B cell (primary cell): ENCODE measurements at regions not wholly inside any gene's neighbourhood (a gene's known extent, or its start where the extent isn't known, plus 50 kb on each side); places are given as distances from the start of the nearest gene placed in this dataset.

Experiments used
- ATAC-seq: fragments of 200-7000 bp; cut with Tn5 transposase; one replicate; pipeline ENCODE4 v1.10.0; 2021; ENCODE audit warnings: low read depth, mild to moderate bottlenecking, moderate number of reproducible peaks, moderate library complexity
- CTCF ChIA-PET: fragments of 350-600 bp; sonication (Branson Sonifier 250); formaldehyde crosslinking; loops from one replicate; lab custom pipeline; 2021; ENCODE audit warnings: antibody characterized with exemption, inconsistent platforms; lab: Charles Lee
- POLR2A ChIA-PET: fragments of 350-600 bp; sonication (Branson Sonifier 250); formaldehyde crosslinking; loops from one replicate; lab custom pipeline; 2021; ENCODE audit warnings: antibody characterized with exemption; lab: Charles Lee
- DNase-seq: peaks from one replicate; pipeline ENCODE4 v3.0.0; 2013
- H2AFZ ChIP-seq: 2 replicates; pipeline ENCODE4 v1.6.1; 2012; ENCODE audit warnings: mild to moderate bottlenecking, low read depth, low read length; ENCODE audit not compliant: insufficient read depth, poor library complexity, severe bottlenecking
- H3K27ac ChIP-seq, 2 donors: 1 replicate in 1 of 2; 2 replicates in 1 of 2; pipeline ENCODE4 v1.5.1; 2012 to 2013; ENCODE audit warnings: low read length in 2 of 2, mild to moderate bottlenecking in 2 of 2, moderate library complexity in 1 of 2
- H3K27me3 ChIP-seq, 4 experiments: fragments of 200-600 bp in 1 of 4; sonication (generic) in 1 of 4; replicated peaks in 1 of 4; 1 replicate in 2 of 4; 2 replicates in 2 of 4; pipeline versions ENCODE4 v1.6.1 to v1.7.0; 2013 to 2016; ENCODE audit warnings: low read length in 3 of 4, mild to moderate bottlenecking in 2 of 4, mixed read lengths in 1 of 4, moderate library complexity in 1 of 4; ENCODE audit not compliant: insufficient read depth in 4 of 4, control insufficient read depth in 3 of 4; ENCODE audit errors: control extremely low read depth in 1 of 4
- H3K36me3 ChIP-seq, 2 experiments: replicated peaks in 1 of 2; 1 replicate in 1 of 2; 2 replicates in 1 of 2; pipeline versions ENCODE4 v1.6.1 to v1.7.1; 2013; ENCODE audit warnings: low read length in 1 of 2; ENCODE audit not compliant: insufficient read depth in 2 of 2, control insufficient read depth in 1 of 2; ENCODE audit errors: control extremely low read depth in 1 of 2, extremely low read depth in 1 of 2
- H3K4me1 ChIP-seq, 2 donors: fragments of 200-600 bp in 1 of 2; sonication (generic) in 1 of 2; 1 replicate in 1 of 2; 2 replicates in 1 of 2; pipeline versions ENCODE4 v1.5.1 to v1.6.1; 2013 to 2017; ENCODE audit warnings: low read length in 2 of 2; ENCODE audit not compliant: control insufficient read depth in 2 of 2, insufficient read depth in 2 of 2
- H3K4me2 ChIP-seq: replicated peaks from 2 replicates; pipeline ENCODE3; 2012; ENCODE audit warnings: mild to moderate bottlenecking, low read depth, low read length; ENCODE audit not compliant: poor library complexity, severe bottlenecking
- H3K4me3 ChIP-seq, 5 experiments: fragments of 200-600 bp in 1 of 5; sonication (generic) in 1 of 5; 1 replicate in 3 of 5; 2 replicates in 2 of 5; pipeline versions ENCODE4 v1.5.1 to v1.7.0; 2011 to 2016; ENCODE audit warnings: low read length in 4 of 5, mild to moderate bottlenecking in 4 of 5, low read depth in 2 of 5, control low read depth in 1 of 5, moderate library complexity in 1 of 5; ENCODE audit not compliant: insufficient read depth in 1 of 5; ENCODE audit errors: control extremely low read depth in 1 of 5, extremely low read depth in 1 of 5
- H3K79me2 ChIP-seq: fragments of 200-600 bp; sonication (generic); one replicate; pipeline ENCODE4 v1.6.0; 2016; ENCODE audit warnings: low read length; ENCODE audit not compliant: control insufficient read depth, insufficient read depth
- H3K9ac ChIP-seq: fragments of 200-600 bp; sonication (generic); 2 replicates; pipeline ENCODE4 v1.6.1; 2017; ENCODE audit warnings: mild to moderate bottlenecking, low read length, moderate library complexity
- H3K9me3 ChIP-seq, 3 donors: one replicate each; pipeline versions ENCODE4 v1.6.1 to v1.7.1; 2013; ENCODE audit warnings: low read length in 2 of 3; ENCODE audit not compliant: control insufficient read depth in 2 of 3, insufficient read depth in 1 of 3; ENCODE audit errors: control extremely low read depth in 1 of 3
- H4K20me1 ChIP-seq: 2 replicates; pipeline ENCODE4 v1.6.0; 2012; ENCODE audit warnings: mild to moderate bottlenecking, low read length; ENCODE audit not compliant: insufficient read depth, control insufficient read depth, poor library complexity, severe bottlenecking
- H3K27ac Mint-ChIP-seq: one replicate; pipeline ENCODE4 v1.8.0; 2021; ENCODE audit warnings: mixed read lengths
- H3K27me3 Mint-ChIP-seq: one replicate; pipeline ENCODE4 v1.8.0; 2021; ENCODE audit warnings: mixed read lengths
- H3K4me1 Mint-ChIP-seq: one replicate; pipeline ENCODE4 v1.8.0; 2021; ENCODE audit warnings: mixed read lengths
- H3K4me3 Mint-ChIP-seq: one replicate; pipeline ENCODE4 v1.8.0; 2021; ENCODE audit warnings: mixed read lengths
- H3K9me3 Mint-ChIP-seq: one replicate; pipeline ENCODE4 v1.8.0; 2022; ENCODE audit warnings: mixed read lengths; ENCODE audit not compliant: insufficient read depth
- EZH2 ChIP-seq: IDR thresholded peaks from 2 replicates; pipeline ENCODE4 v1.6.1; 2012; ENCODE audit warnings: borderline replicate concordance, low read depth, mild to moderate bottlenecking, moderate library complexity, low read length; ENCODE audit not compliant: insufficient read depth, poor library complexity, severe bottlenecking
- WGBS: methylation state at CpG from one replicate; pipeline ENCODE4 v1.1.5; 2013; ENCODE audit warnings: missing lambda C conversion rate; ENCODE audit not compliant: insufficient coverage; 5-methylcytosine and 5-hydroxymethylcytosine counted together
- intact Hi-C: fragments of 100-400 bp; cut with micrococcal nuclease; formaldehyde crosslinking; loops from one replicate; pipeline ENCODE4 v1.10.0; 2022
- TF ChIP-seq, protein P1 (sequence below): fragments of 200-600 bp; IDR thresholded peaks from one replicate; pipeline ENCODE4 v1.8.0; 2022; ENCODE audit warnings: antibody characterized with exemption, mild to moderate bottlenecking

DNA sequence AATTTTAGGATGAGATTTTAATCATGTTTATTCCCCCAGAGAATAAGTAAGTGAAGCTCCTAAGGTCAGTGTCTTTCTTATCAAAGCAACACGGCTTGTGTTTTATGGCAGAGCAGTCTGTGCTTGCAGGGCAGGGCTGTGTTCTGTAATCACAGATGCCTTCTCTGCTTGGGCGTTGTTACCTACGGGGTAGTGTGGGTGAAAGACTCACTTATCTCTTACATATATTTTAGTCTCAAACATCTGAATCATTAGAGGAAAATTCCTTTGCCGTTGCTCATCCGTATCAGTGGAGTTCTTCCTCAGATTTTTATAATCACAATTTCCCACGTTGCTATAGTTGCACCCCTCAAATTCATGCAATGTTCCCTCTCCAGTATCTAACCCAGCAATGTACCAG is 271.7 kb upstream of the MEIS2 start:
- Histone ChIP-seq H3K4me2 (no peak overlapping the region), H3K79me2 (no peaks in the 10 kb centered on the region), H2AFZ (no peak overlapping the region), H4K20me1 (no peaks in the 10 kb centered on the region), H3K9me3 (no peaks in the 10 kb centered on the region), H3K4me3 (no peak overlapping the region), H3K4me1 (no peaks in the 10 kb centered on the region), H3K27me3 (no peaks in the 10 kb centered on the region), H3K36me3 (no peaks in the 10 kb centered on the region), H3K9ac (no peak overlapping the region), H3K27ac (no peak overlapping the region)
- H3K27me3 Mint-ChIP-seq, result no peaks in the 10 kb centered on the region
- intact Hi-C loops, result no loop called here
- CTCF ChIA-PET, result no interaction called here
- POLR2A ChIA-PET, result no interaction called here
- TF ChIP-seq, protein P1, sequence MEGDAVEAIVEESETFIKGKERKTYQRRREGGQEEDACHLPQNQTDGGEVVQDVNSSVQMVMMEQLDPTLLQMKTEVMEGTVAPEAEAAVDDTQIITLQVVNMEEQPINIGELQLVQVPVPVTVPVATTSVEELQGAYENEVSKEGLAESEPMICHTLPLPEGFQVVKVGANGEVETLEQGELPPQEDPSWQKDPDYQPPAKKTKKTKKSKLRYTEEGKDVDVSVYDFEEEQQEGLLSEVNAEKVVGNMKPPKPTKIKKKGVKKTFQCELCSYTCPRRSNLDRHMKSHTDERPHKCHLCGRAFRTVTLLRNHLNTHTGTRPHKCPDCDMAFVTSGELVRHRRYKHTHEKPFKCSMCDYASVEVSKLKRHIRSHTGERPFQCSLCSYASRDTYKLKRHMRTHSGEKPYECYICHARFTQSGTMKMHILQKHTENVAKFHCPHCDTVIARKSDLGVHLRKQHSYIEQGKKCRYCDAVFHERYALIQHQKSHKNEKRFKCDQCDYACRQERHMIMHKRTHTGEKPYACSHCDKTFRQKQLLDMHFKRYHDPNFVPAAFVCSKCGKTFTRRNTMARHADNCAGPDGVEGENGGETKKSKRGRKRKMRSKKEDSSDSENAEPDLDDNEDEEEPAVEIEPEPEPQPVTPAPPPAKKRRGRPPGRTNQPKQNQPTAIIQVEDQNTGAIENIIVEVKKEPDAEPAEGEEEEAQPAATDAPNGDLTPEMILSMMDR, result no peak
- no peak for TF ChIP-seq EZH2
- H3K9me3 Mint-ChIP-seq, result peaks cover 15% of the 10 kb centered on the region
- no peak overlapping the region for H3K4me3 Mint-ChIP-seq
- ATAC-seq, result no peak
- no peaks in the 10 kb centered on the region for H3K4me1 Mint-ChIP-seq
- H3K27ac Mint-ChIP-seq, result no peak overlapping the region
- no peak for DNase-seq
- 76% methylated on average over 3 of the region's 6 CpGs for WGBS

DNA sequence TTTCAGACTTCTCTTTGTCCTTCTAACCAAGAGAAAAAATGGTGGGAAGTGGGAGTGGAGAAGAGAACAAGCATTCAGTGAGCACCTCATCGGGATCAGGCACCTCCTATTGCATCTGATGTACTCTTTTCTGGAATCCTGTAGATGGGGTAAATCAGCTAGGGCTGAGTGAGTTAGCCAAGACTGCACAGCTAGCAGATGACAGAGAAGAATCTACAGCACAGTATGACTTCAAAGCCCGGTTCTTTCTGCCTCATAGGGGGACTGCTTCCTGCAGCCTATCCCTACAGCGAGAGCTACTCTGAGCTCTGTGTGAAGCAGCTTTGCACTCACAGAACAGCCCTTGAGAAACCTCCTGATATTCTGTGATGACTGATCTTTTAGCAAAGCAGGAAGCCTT is 275.2 kb upstream of the MEIS2 start:
- Histone ChIP-seq H3K4me3 (no peak overlapping the region), H3K79me2 (no peaks in the 10 kb centered on the region), H3K27ac (no peak overlapping the region), H3K9ac (no peak overlapping the region), H4K20me1 (no peaks in the 10 kb centered on the region), H3K4me1 (no peaks in the 10 kb centered on the region), H3K9me3 (peaks cover 0 to 2% (median 0%) of the 10 kb centered on the region in 3 donors), H2AFZ (no peak overlapping the region), H3K27me3 (no peaks in the 10 kb centered on the region), H3K36me3 (no peaks in the 10 kb centered on the region), H3K4me2 (no peak overlapping the region)
- no peaks in the 10 kb centered on the region for H3K27me3 Mint-ChIP-seq
- peaks cover 11% of the 10 kb centered on the region for H3K9me3 Mint-ChIP-seq
- ChIA-PET POLR2A (no interaction called here), CTCF (no interaction called here)
- no peaks in the 10 kb centered on the region for H3K4me1 Mint-ChIP-seq
- ATAC-seq (no peak), DNase-seq (no peak)
- WGBS, result 41% methylated on average over 3 of the region's 3 CpGs
- no peak overlapping the region for H3K27ac Mint-ChIP-seq
- TF ChIP-seq, protein P1, result no peak
- TF ChIP-seq EZH2, result no peak
- intact Hi-C loops, result no loop called here
- H3K4me3 Mint-ChIP-seq, result no peak overlapping the region
